Right lobe of liver (tissue), 6 donors: ENCODE measurements at regions not wholly inside any gene's neighbourhood (a gene's known extent, or its start where the extent isn't known, plus 50 kb on each side); places are given as distances from the start of the nearest gene placed in this dataset.

ENCODE experiments used
- ATAC-seq, 4 donors: fragments of 200-7000 bp; cut with Tn5 transposase; one replicate each; pipeline ENCODE4 v1.9.1; 2020; ENCODE audit warnings: mild to moderate bottlenecking in 4 of 4, moderate library complexity in 4 of 4
- DNase-seq, 3 donors: peaks; one replicate each; pipeline ENCODE4 v3.0.0-alpha.2; 2020
- H3K27ac ChIP-seq, 3 donors: fragments of 200-600 bp; one replicate each; pipeline ENCODE4 v1.8.0; 2022
- H3K27me3 ChIP-seq, 2 donors: fragments of 200-600 bp; one replicate each; pipeline ENCODE4 v1.8.0; 2022
- H3K36me3 ChIP-seq, 4 donors: fragments of 200-600 bp; sonication (generic) in 1 of 4; one replicate each; pipeline versions ENCODE4 v1.5.1 to v1.8.0; 2017 to 2022; ENCODE audit warnings: control low read depth in 1 of 4
- H3K4me1 ChIP-seq, 4 donors: fragments of 200-600 bp; sonication (generic) in 1 of 4; one replicate each; pipeline versions ENCODE4 v1.5.1 to v1.8.0; 2017 to 2022; ENCODE audit warnings: control low read depth in 1 of 4
- H3K4me3 ChIP-seq, 3 donors: fragments of 200-600 bp; one replicate each; pipeline ENCODE4 v1.8.0; 2022
- H3K9me3 ChIP-seq, 4 donors: fragments of 200-600 bp; sonication (generic) in 1 of 4; one replicate each; pipeline versions ENCODE4 v1.5.1 to v1.8.0; 2017 to 2022; ENCODE audit warnings: control low read depth in 1 of 4
- POLR2A ChIP-seq: fragments of 450-650 bp; IDR thresholded peaks from one replicate; pipeline ENCODE4 v1.6.1; 2017; ENCODE audit warnings: antibody characterized with exemption, mild to moderate bottlenecking
- WGBS: methylation state at CpG from one replicate; pipeline ENCODE4 v1.1.6; 2018; ENCODE audit warnings: low coverage, low lambda C conversion rate; ENCODE audit not compliant: insufficient coverage; ENCODE audit errors: missing lambda C conversion rate; 5-methylcytosine and 5-hydroxymethylcytosine counted together
- intact Hi-C, 2 donors: fragments of 100-400 bp; cut with DNase I; formaldehyde crosslinking; loops; one replicate each; pipeline versions ENCODE4 v1.11.2 to v1.14.1; 2022
- TF ChIP-seq, protein P1 (sequence below), 4 donors: fragments of 200-600 bp in 3 of 4; fragments of 450-650 bp in 1 of 4; IDR thresholded peaks; one replicate each; pipeline versions ENCODE4 v1.5.1 to v1.8.0; 2016 to 2022; ENCODE audit warnings: antibody characterized with exemption in 4 of 4, mild to moderate bottlenecking in 2 of 4
- donor health status: DM: no; HTN: yes; CAD: no.
- donor health status: DM: no; HTN: no; CAD: no.
- donor health status: DM: no; HTN: no; CAD: no.
- donor health status: DM: no; HTN: yes; CAD: no.
- donor health status: DM: no; HTN: yes; CAD: no.

DNA sequence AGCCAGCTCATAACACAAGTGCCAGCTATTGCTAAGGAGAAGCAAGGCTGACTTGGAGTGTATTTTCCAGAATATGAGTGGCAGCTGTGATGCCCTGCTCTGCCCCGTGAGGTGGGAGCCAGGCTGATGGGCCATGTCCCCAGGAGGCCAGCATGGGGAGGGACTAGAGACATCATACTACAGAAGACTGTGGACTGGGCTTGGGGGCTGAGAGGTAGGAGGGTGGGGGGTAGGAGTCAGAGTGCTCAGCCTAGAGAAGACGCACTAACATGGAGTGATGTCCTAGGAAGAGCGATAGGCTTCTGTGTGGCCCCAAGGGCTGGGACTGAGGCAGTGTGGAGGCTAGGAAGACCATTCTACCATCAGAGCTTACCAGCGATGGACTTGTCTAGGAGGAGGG lies 143.7 kb downstream of the WSCD1 start:
- no peaks in the 10 kb centered on the region for H3K9me3 ChIP-seq
- H3K27ac ChIP-seq: no peak overlapping the region
- DNase-seq (no peak), ATAC-seq (no peak)
- H3K4me3 ChIP-seq: no peak overlapping the region
- intact Hi-C loops: no loop called here
- H3K4me1 ChIP-seq: no peaks in the 10 kb centered on the region
- 64% methylated on average over 4 of the region's 4 CpGs for WGBS
- TF ChIP-seq POLR2A: no peak
- TF ChIP-seq, protein P1, sequence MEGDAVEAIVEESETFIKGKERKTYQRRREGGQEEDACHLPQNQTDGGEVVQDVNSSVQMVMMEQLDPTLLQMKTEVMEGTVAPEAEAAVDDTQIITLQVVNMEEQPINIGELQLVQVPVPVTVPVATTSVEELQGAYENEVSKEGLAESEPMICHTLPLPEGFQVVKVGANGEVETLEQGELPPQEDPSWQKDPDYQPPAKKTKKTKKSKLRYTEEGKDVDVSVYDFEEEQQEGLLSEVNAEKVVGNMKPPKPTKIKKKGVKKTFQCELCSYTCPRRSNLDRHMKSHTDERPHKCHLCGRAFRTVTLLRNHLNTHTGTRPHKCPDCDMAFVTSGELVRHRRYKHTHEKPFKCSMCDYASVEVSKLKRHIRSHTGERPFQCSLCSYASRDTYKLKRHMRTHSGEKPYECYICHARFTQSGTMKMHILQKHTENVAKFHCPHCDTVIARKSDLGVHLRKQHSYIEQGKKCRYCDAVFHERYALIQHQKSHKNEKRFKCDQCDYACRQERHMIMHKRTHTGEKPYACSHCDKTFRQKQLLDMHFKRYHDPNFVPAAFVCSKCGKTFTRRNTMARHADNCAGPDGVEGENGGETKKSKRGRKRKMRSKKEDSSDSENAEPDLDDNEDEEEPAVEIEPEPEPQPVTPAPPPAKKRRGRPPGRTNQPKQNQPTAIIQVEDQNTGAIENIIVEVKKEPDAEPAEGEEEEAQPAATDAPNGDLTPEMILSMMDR (IDR thresholded peaks at IDR 0.05): no peak
- H3K27me3 ChIP-seq: no peaks in the 10 kb centered on the region
- H3K36me3 ChIP-seq: no peaks in the 10 kb centered on the region

DNA sequence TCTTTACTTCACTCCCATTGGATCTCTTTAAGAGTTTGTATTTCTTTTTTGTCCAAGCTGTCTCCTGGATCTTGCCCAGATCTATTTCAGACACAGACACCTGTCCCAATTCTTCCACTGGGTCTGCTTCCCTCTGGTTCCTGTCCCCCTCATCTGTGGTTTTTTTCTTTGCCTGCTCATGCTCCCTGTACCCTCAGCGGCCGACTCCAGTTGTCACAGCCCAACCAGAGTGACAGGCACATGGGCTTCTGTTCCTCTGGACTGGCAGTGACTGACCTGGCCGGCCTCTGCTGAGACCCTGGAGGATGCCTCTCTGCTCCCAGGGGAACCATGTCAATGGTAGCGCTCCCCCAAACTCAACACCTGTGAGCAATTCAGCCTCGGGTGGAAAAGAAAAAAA lies 142.6 kb downstream of the WSCD1 start:
- intact Hi-C loops: no loop called here
- DNase-seq (no peak), ATAC-seq (no peak)
- Histone ChIP-seq H3K27me3 (no peaks in the 10 kb centered on the region), H3K4me1 (no peaks in the 10 kb centered on the region), H3K9me3 (no peaks in the 10 kb centered on the region), H3K36me3 (no peaks in the 10 kb centered on the region), H3K4me3 (no peak overlapping the region), H3K27ac (no peak overlapping the region)
- no peak for TF ChIP-seq POLR2A
- TF ChIP-seq, protein P1 (IDR thresholded peaks at IDR 0.05): no peak
- WGBS: 61% methylated on average over 5 of the region's 5 CpGs

DNA sequence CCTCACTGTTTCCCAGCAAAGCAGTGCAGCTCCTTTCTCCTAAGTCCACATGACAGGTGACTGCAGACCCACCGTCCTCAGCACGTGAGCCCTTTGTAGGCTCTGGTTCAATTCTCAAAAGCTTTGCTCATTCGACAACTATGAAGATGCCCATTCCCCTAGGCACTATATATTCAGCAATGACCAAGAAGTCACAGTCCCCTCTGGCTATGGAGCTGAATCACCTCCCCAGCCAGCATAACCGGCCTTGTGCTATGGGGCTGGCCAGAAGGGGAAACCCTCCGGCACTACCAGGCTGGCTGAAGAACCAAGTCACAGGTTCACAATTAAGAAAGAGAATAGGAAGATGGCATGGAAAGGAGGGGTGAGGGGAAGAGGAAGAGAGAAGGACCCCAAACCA lies 139.7 kb downstream of the WSCD1 start:
- ATAC-seq: no peak
- WGBS: 65% methylated on average over 5 of the region's 5 CpGs
- Histone ChIP-seq H3K9me3 (no peaks in the 10 kb centered on the region), H3K27me3 (no peaks in the 10 kb centered on the region), H3K27ac (no peak overlapping the region), H3K36me3 (no peaks in the 10 kb centered on the region), H3K4me3 (no peak overlapping the region), H3K4me1 (no peaks in the 10 kb centered on the region)
- TF ChIP-seq, protein P1 (IDR thresholded peaks at IDR 0.05): no peak
- TF ChIP-seq POLR2A: no peak
- no peak for DNase-seq
- intact Hi-C loops: no loop called here

DNA sequence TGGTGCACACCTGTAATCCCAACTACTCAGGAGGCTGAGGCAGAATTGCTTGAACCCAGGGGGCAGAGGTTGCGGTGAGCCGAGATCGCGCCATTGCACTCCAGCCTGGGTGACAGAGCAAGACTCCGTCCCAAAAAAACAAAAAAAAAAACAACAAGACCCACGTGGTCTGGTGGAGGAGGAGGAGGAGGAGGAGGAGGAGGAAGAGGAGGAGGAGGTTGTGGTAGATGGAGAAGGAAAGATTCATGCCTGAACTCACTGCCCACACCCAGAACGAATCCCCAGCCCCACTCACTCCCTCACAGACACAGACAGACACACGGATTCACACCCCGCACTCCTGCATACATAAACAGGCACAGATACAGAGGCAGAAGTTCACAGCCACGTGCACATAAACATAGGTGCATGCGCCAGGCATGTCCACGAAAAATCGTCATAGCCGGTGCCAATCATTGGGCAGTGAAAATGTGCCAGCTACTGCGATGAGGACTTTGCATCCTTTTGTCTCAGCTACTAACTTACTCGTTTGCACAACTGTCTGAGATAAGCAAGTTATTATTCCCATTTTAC lies 138.5 kb downstream of the WSCD1 start:
- Histone ChIP-seq H3K4me3 (no peak overlapping the region), H3K4me1 (no peaks in the 10 kb centered on the region), H3K36me3 (no peaks in the 10 kb centered on the region), H3K27me3 (no peaks in the 10 kb centered on the region), H3K27ac (no peak overlapping the region), H3K9me3 (no peaks in the 10 kb centered on the region)
- WGBS: 68% methylated on average over 15 of the region's 16 CpGs
- intact Hi-C loops: no loop called here
- DNase-seq (no peak), ATAC-seq (no peak)
- TF ChIP-seq, protein P1 (IDR thresholded peaks at IDR 0.05): no peak
- TF ChIP-seq POLR2A: no peak

DNA sequence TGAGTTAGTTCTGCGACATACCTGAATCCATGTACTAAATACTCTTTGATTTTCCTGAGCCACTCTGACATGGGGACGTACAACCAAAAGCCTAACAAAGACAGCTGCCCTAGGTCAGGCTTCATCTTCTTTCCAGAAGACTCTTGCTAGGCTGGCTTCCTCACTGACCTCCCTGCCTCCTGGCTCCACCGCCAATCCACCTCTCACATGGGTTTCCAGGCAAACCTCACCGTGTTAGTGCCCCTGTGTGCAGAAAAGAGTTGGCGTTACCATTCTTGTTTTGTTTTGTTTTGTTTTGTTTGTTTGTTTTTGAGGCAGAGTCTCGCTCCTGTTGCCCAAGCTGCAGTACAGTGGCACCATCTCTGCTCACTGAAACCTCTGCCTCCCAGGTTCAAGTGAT lies 135.3 kb downstream of the WSCD1 start:
- H3K4me1 ChIP-seq: no peaks in the 10 kb centered on the region
- no peaks in the 10 kb centered on the region for H3K27me3 ChIP-seq
- DNase-seq (no peak), ATAC-seq (no peak)
- no peaks in the 10 kb centered on the region for H3K9me3 ChIP-seq
- intact Hi-C loops: no loop called here
- no peak overlapping the region for H3K4me3 ChIP-seq
- H3K36me3 ChIP-seq: no peaks in the 10 kb centered on the region
- H3K27ac ChIP-seq: no peak overlapping the region
- TF ChIP-seq, protein P1 (IDR thresholded peaks at IDR 0.05): no peak
- WGBS: 60% methylated on average over 5 of the region's 6 CpGs
